Esophagus muscularis mucosa (tissue), 4 donors: ENCODE measurements at regions not wholly inside any gene's neighbourhood (a gene's known extent, or its start where the extent isn't known, plus 50 kb on each side); places are given as distances from the start of the nearest gene placed in this dataset.

Experiments used
- DNase-seq: peaks from one replicate; pipeline ENCODE4 v3.0.0-alpha.2; 2017; ENCODE audit errors: extremely low spot score
- H3K27ac ChIP-seq, 4 donors: fragments of 200-600 bp; sonication (generic); replicated peaks in 1 of 4; 1 replicate in 3 of 4; 2 replicates in 1 of 4; pipeline ENCODE4 v1.5.1; 2016 to 2019; ENCODE audit warnings: mild to moderate bottlenecking in 1 of 4
- H3K27me3 ChIP-seq, 4 donors: fragments of 200-600 bp; sonication (generic); one replicate each; pipeline versions ENCODE4 v1.5.1 to v1.6.0; 2016 to 2019
- H3K36me3 ChIP-seq, 4 donors: fragments of 200-600 bp; sonication (generic); one replicate each; pipeline ENCODE4 v1.5.1; 2016 to 2019
- H3K4me1 ChIP-seq, 4 donors: fragments of 200-600 bp; sonication (generic); one replicate each; pipeline ENCODE4 v1.5.1; 2016 to 2019
- H3K4me3 ChIP-seq, 4 donors: fragments of 200-600 bp; sonication (generic); 1 replicate in 2 of 4; 2 replicates in 2 of 4; pipeline ENCODE4 v1.5.1; 2016 to 2019; ENCODE audit warnings: mild to moderate bottlenecking in 4 of 4, moderate library complexity in 1 of 4
- H3K9me3 ChIP-seq, 4 donors: fragments of 200-600 bp; sonication (generic); 1 replicate in 3 of 4; 2 replicates in 1 of 4; pipeline ENCODE4 v1.5.1; 2016 to 2019
- CTCF ChIP-seq, 3 experiments: fragments of 200-600 bp in 2 of 3; fragments of 450-650 bp in 1 of 3; sonication (generic) in 2 of 3; IDR thresholded peaks; one replicate each; pipeline ENCODE4 v1.5.1; 2017 to 2019; ENCODE audit warnings: antibody characterized with exemption in 3 of 3, mild to moderate bottlenecking in 2 of 3, moderate library complexity in 1 of 3
- EP300 ChIP-seq: sonication (generic); formaldehyde crosslinking; IDR thresholded peaks from one replicate; pipeline ENCODE4 v1.6.1; 2017; ENCODE audit warnings: antibody characterized with exemption
- POLR2A ChIP-seq: fragments of 450-650 bp; IDR thresholded peaks from one replicate; pipeline ENCODE4 v1.6.1; 2017; ENCODE audit warnings: antibody characterized with exemption, moderate library complexity, mild to moderate bottlenecking, low read depth
- POLR2AphosphoS5 ChIP-seq, 2 donors: sonication (generic); formaldehyde crosslinking; IDR thresholded peaks; one replicate each; pipeline ENCODE4 v1.6.1; 2017; ENCODE audit warnings: antibody characterized with exemption in 2 of 2
- WGBS: methylation state at CpG from one replicate; pipeline ENCODE4 v1.1.5; 2018; 5-methylcytosine and 5-hydroxymethylcytosine counted together
- intact Hi-C: fragments of 100-400 bp; cut with DNase I; formaldehyde crosslinking; loops from one replicate; pipeline ENCODE4 v1.15.1; 2023

GRCh38 chr14:39807271-39807670 lies 375.0 kb upstream of the FBXO33 start:
- 73% methylated on average over 3 of the region's 3 CpGs for WGBS
- Histone ChIP-seq H3K9me3 (no peaks in the 10 kb centered on the region), H3K4me1 (no peaks in the 10 kb centered on the region), H3K27ac (no peak overlapping the region), H3K4me3 (no peak overlapping the region), H3K36me3 (no peaks in the 10 kb centered on the region), H3K27me3 (no peaks in the 10 kb centered on the region)
- no peak for DNase-seq
- intact Hi-C loops: no loop called here
- TF ChIP-seq EP300 (no peak), POLR2A (no peak), POLR2AphosphoS5 (IDR thresholded peaks at IDR 0.05) (no peak), CTCF (IDR thresholded peaks at IDR 0.05) (no peak)

DNA sequence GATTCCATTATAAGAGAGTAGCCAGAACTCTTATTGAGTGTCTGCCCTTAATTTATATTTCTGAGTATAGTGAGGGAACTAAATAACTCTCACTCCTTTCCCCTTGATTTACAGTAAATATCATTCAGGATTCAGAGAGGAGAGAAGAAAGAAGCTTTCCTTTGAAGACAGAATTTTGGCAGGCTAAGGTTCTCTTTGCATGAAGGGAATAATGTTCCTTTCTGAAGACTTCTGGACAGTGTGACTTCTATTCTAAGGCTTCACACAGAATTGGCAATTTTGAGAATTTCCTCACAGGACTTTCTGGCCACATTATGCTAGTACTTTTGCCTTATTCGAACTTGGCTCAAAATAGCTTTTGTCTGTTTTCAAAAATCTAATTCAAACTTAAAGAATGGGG lies 352.2 kb upstream of the FBXO33 start:
- no peak overlapping the region for H3K27ac ChIP-seq
- TF ChIP-seq CTCF (IDR thresholded peaks at IDR 0.05): no peak
- no peak for TF ChIP-seq POLR2AphosphoS5 (IDR thresholded peaks at IDR 0.05)
- TF ChIP-seq EP300: no peak
- TF ChIP-seq POLR2A: no peak
- DNase-seq: no peak
- H3K4me3 ChIP-seq: no peak overlapping the region
- no peaks in the 10 kb centered on the region for H3K9me3 ChIP-seq
- H3K4me1 ChIP-seq: no peaks in the 10 kb centered on the region
- H3K27me3 ChIP-seq: no peaks in the 10 kb centered on the region
- WGBS: 63% methylated on average over 1 of the region's 1 CpG
- no peaks in the 10 kb centered on the region for H3K36me3 ChIP-seq
- intact Hi-C loops: no loop called here

- TF ChIP-seq CTCF (IDR thresholded peaks at IDR 0.05): no peak
- DNase-seq: no peak
- Histone ChIP-seq H3K27ac (no peak overlapping the region), H3K4me1 (no peaks in the 10 kb centered on the region), H3K9me3 (no peaks in the 10 kb centered on the region), H3K4me3 (no peak overlapping the region), H3K36me3 (no peaks in the 10 kb centered on the region), H3K27me3 (no peaks in the 10 kb centered on the region)
- intact Hi-C loops: no loop called here
- whole genome bisulfite sequencing: 75% methylated on average over 5 of the region's 5 CpGs
Observed at GRCh38 chr14:39781466-39781865, 349.2 kb upstream of the FBXO33 start.

DNA sequence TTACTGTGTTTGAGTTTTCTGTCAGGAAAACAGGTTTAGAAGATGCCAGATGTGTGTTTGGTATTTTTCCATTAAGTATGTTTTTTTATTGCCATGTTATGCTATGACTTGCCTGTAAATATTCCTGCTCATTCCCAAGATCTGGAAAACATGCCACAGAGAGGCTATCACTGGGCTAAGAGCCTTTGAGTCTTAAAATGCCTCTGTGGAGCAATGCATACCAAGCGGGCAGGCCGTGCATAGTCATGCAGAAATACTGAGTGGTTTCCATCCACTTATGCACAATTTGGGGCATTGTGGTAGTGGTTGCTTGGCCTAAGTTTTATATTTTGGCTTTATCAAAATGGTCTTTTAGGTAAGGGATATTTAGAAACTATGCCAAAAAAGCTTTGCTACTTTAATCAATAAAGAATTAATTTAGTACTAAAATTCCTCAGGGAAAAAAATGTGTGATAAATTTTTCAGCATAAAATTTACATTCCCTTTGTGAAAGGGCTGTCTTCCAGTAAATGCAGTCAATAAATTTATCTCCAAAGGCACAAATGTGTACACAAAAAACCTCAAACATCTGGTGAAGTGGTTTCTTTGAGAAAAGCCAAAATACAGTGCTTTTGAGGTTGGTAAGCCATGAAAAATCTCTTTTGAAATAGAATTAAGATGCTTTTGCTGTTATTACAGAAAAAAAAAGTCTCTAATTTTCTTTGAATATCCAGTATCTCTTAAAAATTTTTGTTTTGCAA lies 341.3 kb upstream of the FBXO33 start:
- 85% methylated on average over 2 of the region's 2 CpGs for whole genome bisulfite sequencing
- intact Hi-C loops: no loop called here
- H3K9me3 ChIP-seq: no peaks in the 10 kb centered on the region

More for the DNA sequence above, 341.3 kb upstream of the FBXO33 start:
- no peaks in the 10 kb centered on the region for H3K36me3 ChIP-seq
- TF ChIP-seq POLR2AphosphoS5 (IDR thresholded peaks at IDR 0.05) (no peak), POLR2A (no peak), CTCF (IDR thresholded peaks at IDR 0.05) (no peak), EP300 (no peak)
- no peaks in the 10 kb centered on the region for H3K27me3 ChIP-seq
- no peak overlapping the region for H3K4me3 ChIP-seq
- H3K27ac ChIP-seq: no peak overlapping the region
- DNase-seq: no peak
- H3K4me1 ChIP-seq: no peaks in the 10 kb centered on the region
